Nephron progenitor cell (in vitro differentiated cells): ENCODE measurements at regions not wholly inside any gene's neighbourhood (a gene's known extent, or its start where the extent isn't known, plus 50 kb on each side); places are given as distances from the start of the nearest gene placed in this dataset.

Source experiments
- DNase-seq: peaks from one replicate; pipeline ENCODE4 v3.0.0; 2021
- H3K27ac Mint-ChIP-seq: 2 replicates; pipeline ENCODE4 v1.8.0; 2021; ENCODE audit warnings: mild to moderate bottlenecking, moderate library complexity, mixed read lengths
- H3K27me3 Mint-ChIP-seq: 2 replicates; pipeline ENCODE4 v1.8.0; 2021; ENCODE audit warnings: mild to moderate bottlenecking, low read depth, mixed read lengths; ENCODE audit not compliant: poor library complexity
- H3K36me3 Mint-ChIP-seq: 2 replicates; pipeline ENCODE4 v1.8.0; 2021; ENCODE audit warnings: low read depth, mixed read lengths
- H3K4me1 Mint-ChIP-seq: 2 replicates; pipeline ENCODE4 v1.8.0; 2021; ENCODE audit warnings: mixed read lengths
- H3K4me3 Mint-ChIP-seq: 2 replicates; pipeline ENCODE4 v1.8.0; 2021; ENCODE audit warnings: mild to moderate bottlenecking, moderate library complexity, mixed read lengths
- H3K9me3 Mint-ChIP-seq: 2 replicates; pipeline ENCODE4 v1.8.0; 2021; ENCODE audit warnings: mild to moderate bottlenecking, moderate library complexity, mixed read lengths
- CTCF ChIP-seq: fragments of 200-600 bp; sonication (generic); IDR thresholded peaks from 2 replicates; pipeline ENCODE4 v1.5.0; 2021; ENCODE audit warnings: antibody characterized with exemption

- H3K36me3 Mint-ChIP-seq: no peaks in the 10 kb centered on the region
- no peak for TF ChIP-seq CTCF
- H3K9me3 Mint-ChIP-seq: peaks cover 15% of the 10 kb centered on the region
- H3K4me3 Mint-ChIP-seq: no peak overlapping the region
- H3K27me3 Mint-ChIP-seq: no peaks in the 10 kb centered on the region
- H3K27ac Mint-ChIP-seq: no peak overlapping the region
- H3K4me1 Mint-ChIP-seq: peaks cover 11% of the 10 kb centered on the region
- no peak for DNase-seq
These were observed 235.4 kb upstream of the SESN3 start for GRCh38 chr11:95466416-95466815.

GRCh38 chr11:95465887-95466286 lies 234.9 kb upstream of the SESN3 start:
- no peak for TF ChIP-seq CTCF
- H3K9me3 Mint-ChIP-seq: peaks cover 13% of the 10 kb centered on the region
- no peak overlapping the region for H3K4me3 Mint-ChIP-seq
- DNase-seq: peak; percentile 30
- H3K36me3 Mint-ChIP-seq: no peaks in the 10 kb centered on the region
- H3K27ac Mint-ChIP-seq: peak overlapping the region; percentile 43
- H3K4me1 Mint-ChIP-seq: peaks cover 11% of the 10 kb centered on the region
- H3K27me3 Mint-ChIP-seq: no peaks in the 10 kb centered on the region

GRCh38 chr11:95461858-95462257 lies 230.9 kb upstream of the SESN3 start:
- Mint-ChIP-seq H3K36me3 (no peaks in the 10 kb centered on the region), H3K27me3 (no peaks in the 10 kb centered on the region), H3K27ac (no peak overlapping the region), H3K4me3 (no peak overlapping the region), H3K4me1 (peaks cover 10% of the 10 kb centered on the region), H3K9me3 (peaks cover 16% of the 10 kb centered on the region)
- DNase-seq: no peak
- no peak for TF ChIP-seq CTCF

GRCh38 chr11:95461348-95461747 lies 230.3 kb upstream of the SESN3 start:
- no peak for TF ChIP-seq CTCF
- Mint-ChIP-seq H3K4me3 (no peak overlapping the region), H3K27me3 (peaks cover 3% of the 10 kb centered on the region), H3K4me1 (peaks cover 8% of the 10 kb centered on the region), H3K9me3 (peaks cover 17% of the 10 kb centered on the region), H3K36me3 (no peaks in the 10 kb centered on the region), H3K27ac (no peak overlapping the region)
- no peak for DNase-seq

GRCh38 chr11:95459291-95460042 lies 228.5 kb upstream of the SESN3 start:
- Mint-ChIP-seq H3K27ac (no peak overlapping the region), H3K36me3 (no peaks in the 10 kb centered on the region), H3K4me1 (peaks cover 18% of the 10 kb centered on the region), H3K27me3 (peaks cover 6% of the 10 kb centered on the region), H3K9me3 (peaks cover 23% of the 10 kb centered on the region), H3K4me3 (no peak overlapping the region)
- no peak for DNase-seq
- TF ChIP-seq CTCF: no peak
